GM18508 (cell line): ENCODE measurements at regions not wholly inside any gene's neighbourhood (a gene's known extent, or its start where the extent isn't known, plus 50 kb on each side); places are given as distances from the start of the nearest gene placed in this dataset.
"Not testable (repeated sequence)": the region's sequence is repeated elsewhere in the genome, so short reads cannot be mapped to it uniquely, and the experiment has no call there.

Source experiments
- ATAC-seq: cut with Tn5 transposase; IDR thresholded peaks from one replicate; pipeline ENCODE4 v1.9.1; 2021; ENCODE audit warnings: moderate number of reproducible peaks; ENCODE audit not compliant: insufficient read depth, unreplicated experiment

- not testable (repeated sequence) for ATAC-seq
These were observed 181.2 kb downstream of the CD47 start for GRCh38 chr3:107909583-107909982.

DNA sequence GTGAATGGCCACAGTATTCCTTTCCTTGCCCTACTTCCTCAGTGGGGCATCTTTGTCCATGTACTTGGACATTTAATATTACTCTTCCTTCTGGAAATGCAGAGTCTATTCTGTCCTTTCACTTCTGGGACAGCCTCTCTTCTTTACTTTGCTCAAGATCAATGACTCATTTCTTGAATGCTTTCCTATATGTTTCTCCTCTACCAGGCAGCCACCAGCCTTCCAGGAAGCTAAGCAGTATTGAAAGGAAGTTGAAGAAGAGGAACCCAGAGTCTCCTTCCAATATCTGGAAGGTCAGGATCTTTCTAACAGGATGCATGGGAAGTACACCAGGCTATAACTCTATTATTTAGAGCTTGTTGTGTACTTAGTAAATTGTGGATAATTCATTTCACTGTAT lies 182.8 kb downstream of the CD47 start:
- ATAC-seq: no peak

GRCh38 chr3:107904536-107905066 lies 186.2 kb downstream of the CD47 start:
- ATAC-seq: no peak

- no peak for ATAC-seq
These were observed 190.7 kb downstream of the CD47 start for GRCh38 chr3:107899990-107900651.

DNA sequence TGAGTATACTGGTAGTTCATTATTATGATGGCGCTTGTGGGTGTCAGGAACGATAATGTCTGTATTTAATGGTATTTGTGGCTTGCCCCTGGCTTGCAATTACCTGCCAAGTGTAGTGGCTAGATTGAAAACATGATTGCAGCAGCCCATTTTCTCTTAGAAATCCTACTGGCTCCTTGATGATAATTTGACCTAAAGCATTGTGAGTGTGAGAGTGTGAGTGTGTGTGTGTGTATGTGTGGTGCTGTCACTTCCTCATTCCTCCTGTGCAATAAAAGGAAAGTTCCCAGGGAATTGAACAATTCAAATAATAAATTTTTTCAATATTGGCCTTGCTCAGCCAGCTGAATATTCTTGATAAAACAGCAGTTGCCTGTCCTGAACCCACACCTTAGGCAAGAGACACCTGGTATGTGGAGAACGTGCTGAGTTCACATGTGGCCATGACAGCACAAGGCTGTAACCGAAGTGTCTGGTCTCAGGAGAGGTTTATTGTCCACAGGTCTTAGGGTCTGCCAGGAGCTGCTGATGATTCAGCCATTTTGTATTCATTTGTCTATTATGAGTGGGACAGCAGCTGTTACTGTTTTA lies 193.3 kb downstream of the CD47 start:
- ATAC-seq: no peak

- no peak for ATAC-seq
These were observed 195.8 kb downstream of the CD47 start for GRCh38 chr3:107894998-107895397.

GRCh38 chr3:107892955-107893624 lies 197.7 kb downstream of the CD47 start:
- no peak for ATAC-seq

DNA sequence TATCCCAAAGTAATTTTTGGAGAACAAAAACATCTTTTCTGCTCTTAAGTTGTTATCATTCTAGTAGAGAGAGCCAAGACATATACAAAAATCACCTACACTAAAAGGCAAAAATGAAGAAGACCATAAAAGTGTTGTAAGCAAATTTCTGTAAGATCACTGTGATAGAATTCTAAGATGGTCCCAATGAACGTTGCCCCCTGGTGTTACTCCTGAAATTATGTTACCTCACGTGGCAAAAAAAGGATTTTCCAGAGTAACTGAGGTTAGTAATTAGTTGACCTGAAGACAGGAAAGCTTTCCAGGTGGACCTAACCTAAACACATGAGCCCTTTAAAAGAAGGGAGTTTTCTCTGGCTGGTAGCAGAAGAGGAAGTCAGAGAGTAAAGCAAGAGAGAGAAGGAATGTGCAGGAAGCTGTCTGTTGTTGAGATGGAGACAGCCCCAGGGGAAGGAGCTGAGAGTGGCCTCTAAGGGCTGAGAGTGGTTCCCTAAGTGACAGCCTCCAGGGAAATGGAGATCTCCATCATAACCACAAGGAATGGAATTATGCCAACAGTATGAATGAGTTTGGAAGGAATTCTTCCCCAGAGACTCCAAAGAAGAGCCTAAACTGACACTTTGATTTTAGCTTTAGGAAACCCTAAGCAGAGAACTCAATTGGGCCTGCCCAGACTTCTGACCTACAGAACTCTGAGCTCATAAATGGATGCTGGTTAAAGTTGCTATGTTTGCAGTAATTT lies 205.9 kb downstream of the CD47 start:
- ATAC-seq: no peak

- ATAC-seq: no peak
These were observed 206.8 kb downstream of the CD47 start for GRCh38 chr3:107884028-107884427.

- no peak for ATAC-seq
These were observed 207.9 kb downstream of the CD47 start for GRCh38 chr3:107882881-107883280.

- no peak for ATAC-seq
These were observed 208.6 kb downstream of the CD47 start for GRCh38 chr3:107882261-107882660.

DNA sequence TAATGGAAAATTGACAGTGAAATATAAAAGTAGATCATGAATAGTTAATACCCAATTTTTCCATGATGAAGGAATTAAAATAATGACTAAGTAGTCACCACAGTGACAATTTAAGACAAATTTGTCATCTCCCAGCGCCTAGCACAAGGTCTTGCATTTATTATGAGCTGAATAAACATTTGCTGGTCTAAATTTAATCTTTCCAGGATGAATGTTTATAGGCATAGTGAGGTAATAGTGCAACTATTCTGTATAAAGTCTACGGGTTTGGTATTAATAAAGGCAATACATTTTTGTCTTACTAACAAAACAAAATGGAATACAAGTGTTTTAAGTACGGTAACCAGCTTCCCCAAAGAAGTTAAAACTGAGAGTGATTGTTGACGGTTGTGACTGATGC lies 209.3 kb downstream of the CD47 start:
- no peak for ATAC-seq

DNA sequence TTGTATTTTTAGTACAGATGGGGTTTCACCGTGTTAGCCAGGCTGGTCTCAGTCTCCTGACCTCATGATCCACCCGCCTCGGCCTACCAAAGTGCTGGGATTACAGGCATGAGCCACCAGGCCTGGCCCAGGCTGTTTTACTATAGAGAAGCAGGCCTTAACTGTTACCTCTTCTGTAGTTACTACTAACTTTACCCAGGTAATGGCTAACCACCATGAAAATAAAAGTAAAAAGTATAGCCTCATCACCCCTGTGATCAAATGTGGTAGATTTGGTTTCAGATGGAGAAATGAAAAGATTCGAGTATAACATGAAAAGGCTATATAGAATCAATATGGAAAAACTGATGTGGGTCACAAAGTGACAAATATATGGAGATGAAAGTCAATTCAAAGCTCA lies 210.1 kb downstream of the CD47 start:
- no peak for ATAC-seq

DNA sequence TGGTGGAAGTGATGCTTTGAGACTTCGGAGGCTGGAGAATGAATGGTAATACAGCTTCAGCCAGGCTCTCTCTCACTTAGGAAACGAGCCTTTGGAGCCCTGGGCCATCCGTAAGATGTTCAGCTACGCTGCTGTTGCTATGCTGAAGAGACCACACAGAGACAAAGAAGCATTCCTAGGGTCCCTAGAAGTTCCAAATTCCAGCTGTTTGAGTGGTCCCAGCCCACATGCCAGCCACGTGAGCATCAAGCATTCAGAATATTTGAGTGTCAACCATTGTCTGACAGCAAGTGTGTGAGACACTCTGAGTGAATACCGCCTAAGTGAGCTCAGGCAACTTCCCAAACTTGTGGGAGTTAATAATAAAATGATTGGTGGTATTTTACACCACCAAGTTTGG lies 212.9 kb downstream of the CD47 start:
- ATAC-seq: no peak

DNA sequence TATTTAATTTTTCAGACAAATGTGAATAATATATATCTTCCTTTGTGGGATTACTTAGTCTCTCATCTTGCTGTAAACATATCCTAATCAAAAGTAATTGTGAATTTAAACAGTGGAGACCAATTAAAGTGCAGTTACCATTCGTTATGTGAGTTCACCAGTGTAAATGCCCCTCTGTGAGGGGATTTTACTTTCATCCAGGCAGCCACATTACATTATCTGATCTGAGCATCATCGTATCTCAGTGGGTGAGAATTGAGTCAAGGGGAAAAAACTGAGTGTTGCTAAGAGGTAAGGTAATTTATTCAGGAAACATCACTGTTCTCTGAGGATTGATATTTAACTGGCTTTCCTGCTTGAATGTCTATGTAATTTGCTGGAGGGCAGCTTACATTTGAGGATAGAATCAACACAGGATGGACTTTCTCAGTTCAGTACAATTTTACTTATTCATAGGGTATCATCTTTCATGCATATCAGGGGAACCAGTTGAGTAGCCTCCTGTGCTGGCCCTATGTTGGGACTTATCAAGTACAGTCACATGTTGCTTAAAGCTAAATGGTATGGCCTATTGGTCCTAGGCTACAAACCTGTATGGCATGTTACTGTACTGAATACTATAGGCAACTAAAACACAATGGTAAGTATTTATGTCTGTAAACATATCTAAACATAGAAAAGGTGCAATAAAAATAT lies 219.7 kb downstream of the CD47 start:
- ATAC-seq: peak; percentile 81

DNA sequence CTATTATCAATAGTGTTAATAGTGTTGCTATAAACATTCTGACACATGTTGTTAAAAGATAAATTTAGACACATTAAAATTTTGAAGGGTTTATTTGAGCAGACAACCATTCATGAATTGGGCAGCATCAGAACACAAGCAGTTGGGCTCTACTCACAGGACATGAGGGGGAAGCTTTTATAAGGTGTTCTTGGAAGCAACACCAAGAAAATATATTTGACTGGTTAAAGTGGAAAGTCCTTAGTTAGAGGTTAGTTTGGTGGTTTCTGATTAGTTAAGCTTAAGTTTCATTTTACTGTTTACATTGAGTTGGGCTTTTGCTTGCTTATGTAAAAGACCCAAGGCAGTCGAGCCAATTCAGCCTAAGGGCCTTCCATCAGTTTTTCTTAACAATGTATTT lies 220.7 kb downstream of the CD47 start:
- ATAC-seq: no peak

- no peak for ATAC-seq
These were observed 222.4 kb downstream of the CD47 start for GRCh38 chr3:107868449-107868848.

DNA sequence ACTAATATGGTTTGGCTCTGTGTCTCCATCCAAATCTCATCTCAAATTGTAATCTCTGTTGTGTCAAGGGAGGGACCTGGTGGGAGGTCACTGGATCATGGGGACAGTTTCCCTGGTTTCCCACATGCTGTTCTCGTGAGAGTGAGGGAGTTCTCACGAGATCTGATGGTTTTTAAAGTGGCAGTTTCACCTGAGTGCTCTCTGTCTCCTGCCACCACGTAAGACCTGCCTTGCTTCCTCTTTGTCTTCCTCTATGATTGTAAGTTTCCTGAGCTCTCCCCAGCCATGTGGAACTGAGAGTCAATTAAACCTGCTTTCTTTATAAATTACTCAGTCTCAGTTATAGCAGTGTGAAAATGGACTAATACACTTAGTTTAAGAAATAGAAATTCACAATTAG lies 228.9 kb downstream of the CD47 start:
- peak; percentile 71 for ATAC-seq

- no peak for ATAC-seq
These were observed 229.4 kb downstream of the CD47 start for GRCh38 chr3:107861422-107861821.
